SKM-1 (cell line): ENCODE measurements at regions not wholly inside any gene's neighbourhood (a gene's known extent, or its start where the extent isn't known, plus 50 kb on each side); places are given as distances from the start of the nearest gene placed in this dataset.

Experiments used
- DNase-seq: peaks from one replicate; lab custom pipeline; 2025; ENCODE audit not compliant: unreplicated experiment; lab: John Stamatoyannopoulos, UW

- no peak for DNase-seq
Observed at GRCh38 chr2:139354518-139354917, 574.3 kb upstream of the NXPH2 start.

DNA sequence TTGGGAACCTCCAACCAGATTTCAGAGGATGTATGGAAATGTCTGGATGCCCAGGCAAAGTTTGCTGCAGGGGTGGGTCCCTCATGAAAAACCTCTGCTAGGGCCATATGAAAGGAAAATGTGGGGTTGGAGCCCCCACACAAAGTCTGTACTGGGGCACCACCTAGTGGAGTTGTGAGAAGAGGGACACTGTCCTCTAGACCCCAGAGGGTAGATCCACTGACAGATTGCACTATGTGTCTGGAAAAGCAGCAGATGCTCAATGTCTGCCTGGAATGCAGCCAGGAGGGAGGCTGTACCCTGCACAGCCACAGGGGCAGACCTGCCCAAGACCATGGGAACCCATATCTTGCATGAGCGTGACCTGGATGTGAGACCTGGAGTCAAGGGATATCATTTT lies 573.7 kb upstream of the NXPH2 start:
- no peak for DNase-seq

DNA sequence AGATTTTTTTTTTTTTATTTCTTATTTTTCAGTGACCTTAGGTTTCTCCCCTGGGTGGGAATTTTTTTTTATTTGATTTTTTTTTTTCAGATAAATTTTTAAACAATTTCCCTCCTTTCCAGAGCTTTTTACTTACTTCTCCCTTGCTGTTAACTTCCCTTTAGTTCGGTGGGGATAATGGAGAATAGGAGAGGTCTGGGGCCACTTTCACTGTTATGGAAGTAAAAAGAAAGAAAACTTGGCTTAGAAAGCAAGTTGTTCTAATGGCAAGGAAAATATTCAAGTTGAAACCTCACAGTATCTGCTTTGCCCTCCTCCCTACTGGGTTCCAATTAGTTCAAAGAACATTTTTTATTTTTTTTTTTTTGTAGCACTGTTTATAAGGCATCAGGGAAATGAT lies 537.1 kb upstream of the NXPH2 start:
- no peak for DNase-seq

DNA sequence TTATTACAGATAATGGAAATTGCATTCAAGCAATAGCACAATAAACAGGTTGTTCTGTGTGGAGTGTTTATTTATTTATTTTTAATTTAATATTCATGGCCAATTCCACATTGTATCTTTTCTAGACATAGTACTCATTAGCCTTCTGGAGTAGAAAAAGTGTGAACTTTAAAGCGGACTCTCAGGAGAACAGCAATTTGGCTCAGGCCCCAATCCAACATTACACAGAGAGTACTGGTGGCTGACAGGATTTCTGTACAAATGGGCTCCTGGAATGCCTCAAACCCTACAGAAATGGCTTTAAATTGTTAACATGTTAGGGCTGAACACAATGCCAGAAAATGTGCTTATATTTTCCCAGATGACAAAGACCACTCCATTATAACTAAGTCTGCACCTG lies 533.9 kb upstream of the NXPH2 start:
- DNase-seq = no peak

GRCh38 chr2:139296672-139297209 lies 516.6 kb upstream of the NXPH2 start:
- no peak for DNase-seq

DNA sequence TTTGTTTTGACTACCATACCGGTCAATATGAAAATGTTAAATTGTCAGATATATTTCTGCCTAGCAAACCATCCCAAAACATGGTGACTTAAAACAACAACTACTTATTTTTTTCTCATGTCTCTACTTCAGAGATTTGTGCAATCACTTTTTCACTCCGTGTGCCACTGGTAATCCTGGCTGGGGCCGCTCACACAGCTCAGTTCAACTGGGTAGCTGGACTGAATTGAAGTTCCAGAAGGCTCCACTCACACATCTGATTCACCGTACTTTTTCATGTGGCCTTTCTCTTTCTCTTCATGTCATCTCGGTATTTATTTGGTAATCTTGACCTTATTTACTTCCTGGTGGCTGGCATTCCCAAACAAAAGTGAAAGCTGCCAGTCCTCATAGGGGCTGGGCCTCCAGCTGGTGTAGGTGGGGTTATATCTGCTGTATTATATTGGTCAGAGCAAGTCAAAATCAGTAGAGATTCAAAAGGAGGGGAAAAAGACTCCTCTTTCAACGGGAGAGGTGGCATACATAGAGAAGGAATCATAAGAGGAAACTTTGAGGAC lies 513.9 kb upstream of the NXPH2 start:
- DNase-seq = no peak

- no peak for DNase-seq
Observed at GRCh38 chr2:139281124-139281523, 500.9 kb upstream of the NXPH2 start.

DNA sequence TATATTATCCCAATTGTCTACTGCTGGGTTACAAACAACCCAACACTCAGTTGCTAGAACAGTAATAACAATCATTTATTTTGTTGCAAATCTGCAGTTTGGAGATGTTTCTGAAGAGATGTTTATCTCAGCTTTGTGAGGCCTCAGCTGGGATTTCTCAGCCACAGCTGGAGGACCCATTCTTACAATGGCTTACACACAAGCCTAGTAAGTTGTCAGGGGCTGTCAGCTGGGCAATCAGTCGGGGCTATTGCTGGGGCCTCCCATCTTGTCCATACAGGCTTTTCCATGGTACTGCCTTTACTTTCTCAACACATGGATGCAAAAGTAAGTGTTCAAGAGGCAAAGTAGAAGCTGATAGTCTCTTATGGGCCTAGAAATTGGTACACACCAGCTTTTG lies 491.7 kb upstream of the NXPH2 start:
- DNase-seq = no peak

- no peak for DNase-seq
Observed at GRCh38 chr2:139271149-139271548, 491.0 kb upstream of the NXPH2 start.

DNA sequence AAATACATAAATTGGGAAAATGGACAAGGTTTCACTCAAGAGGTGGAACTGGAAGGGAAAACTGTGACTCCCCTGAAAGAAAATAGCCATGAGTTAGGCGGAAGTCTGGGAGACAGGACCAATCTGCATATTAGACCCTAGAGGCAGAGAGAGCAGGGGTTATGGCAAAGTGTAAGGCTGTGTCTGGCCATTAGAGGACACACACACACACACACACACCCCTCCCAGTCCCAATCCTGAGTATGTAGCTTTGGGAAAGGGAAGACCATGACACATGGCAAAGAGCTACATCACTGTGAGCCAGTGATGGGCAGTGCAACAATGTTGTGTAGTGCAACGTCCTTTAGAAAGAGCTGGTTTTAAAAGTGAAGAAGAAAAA lies 479.9 kb upstream of the NXPH2 start:
- DNase-seq = no peak

DNA sequence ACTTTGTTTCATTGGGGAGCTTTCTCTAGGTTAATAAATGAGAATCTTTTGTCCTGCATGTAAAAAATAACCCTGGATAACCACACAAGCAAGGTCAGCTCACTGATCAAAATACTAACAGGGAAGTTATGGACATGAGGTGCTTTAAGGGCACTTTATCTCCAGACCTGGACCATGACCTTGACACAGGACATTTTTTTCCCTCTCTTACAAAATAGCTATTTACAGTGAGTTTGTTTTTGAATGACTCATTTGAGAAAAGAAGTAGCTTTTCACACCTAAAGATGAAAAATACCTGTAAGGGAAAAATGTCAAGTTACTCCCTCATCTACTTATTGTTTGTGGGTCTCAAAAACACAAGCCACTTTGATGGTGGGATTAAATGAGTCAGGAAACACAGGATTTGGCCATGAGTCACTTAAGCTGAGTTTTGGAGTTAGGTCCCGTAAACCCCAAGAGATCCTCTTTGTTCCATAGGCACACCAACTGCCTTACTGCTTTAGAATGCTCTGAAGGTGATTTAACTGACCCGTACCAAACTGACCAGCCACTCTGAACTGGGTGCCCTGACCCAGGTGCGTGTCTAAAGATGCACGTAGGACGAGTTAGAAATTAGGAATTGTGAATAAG lies 479.3 kb upstream of the NXPH2 start:
- DNase-seq = no peak

GRCh38 chr2:139241286-139241685 lies 461.1 kb upstream of the NXPH2 start:
- no peak for DNase-seq

DNA sequence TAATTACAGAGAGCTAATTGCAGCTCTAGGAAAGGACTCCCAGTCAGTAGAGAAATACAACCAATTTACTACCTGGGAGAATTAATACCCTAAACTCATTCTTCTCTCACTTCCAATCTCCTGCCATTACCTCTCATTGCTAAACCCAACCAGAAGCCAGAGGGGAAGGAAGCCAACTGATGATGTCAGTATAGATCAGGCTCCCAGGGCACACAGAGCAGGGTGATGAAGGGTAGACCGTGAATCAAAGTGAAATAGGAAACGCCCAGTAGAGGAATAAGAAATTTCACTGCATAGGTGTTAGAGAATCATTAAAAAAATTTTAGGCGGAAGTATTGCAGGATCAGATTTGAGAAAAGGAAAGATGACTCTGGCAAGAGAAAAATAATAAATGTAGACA lies 456.8 kb upstream of the NXPH2 start:
- no peak for DNase-seq

DNA sequence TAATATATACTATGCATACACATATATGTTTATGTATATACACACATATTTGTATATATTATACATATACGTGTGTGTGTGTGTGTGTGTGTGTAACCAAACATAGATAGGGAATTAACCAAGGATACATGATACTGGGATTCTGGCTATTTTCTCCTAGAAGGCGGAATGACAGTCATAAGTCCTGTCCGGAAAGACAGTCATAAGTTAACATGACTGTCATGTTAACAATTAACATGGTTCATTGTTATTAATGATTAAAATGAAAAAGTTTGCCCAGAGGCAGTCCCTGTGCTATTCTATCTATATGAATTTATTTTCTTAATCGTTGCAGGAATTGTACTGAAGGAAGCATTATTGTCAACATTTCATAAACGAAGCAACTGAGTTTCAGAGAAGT lies 450.7 kb upstream of the NXPH2 start:
- no peak for DNase-seq

DNA sequence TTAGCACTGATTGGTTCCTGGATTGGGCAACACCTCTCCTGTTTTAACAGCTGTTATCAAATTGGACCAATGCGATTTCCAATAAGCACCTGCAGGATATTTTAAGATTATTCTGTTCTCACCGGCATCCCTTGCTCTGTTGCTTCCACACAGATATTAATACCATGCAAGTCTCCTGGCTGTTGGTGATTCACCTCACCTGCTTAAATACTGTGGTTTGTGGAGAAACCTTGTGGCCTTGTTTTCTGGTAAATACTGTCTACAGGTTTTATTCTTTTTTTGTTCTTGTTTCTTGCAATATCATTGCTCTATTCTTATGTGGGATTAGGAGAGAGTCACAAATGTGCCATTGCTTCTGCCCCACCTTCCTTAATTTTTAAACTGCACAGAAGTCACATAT lies 448.1 kb upstream of the NXPH2 start:
- no peak for DNase-seq

DNA sequence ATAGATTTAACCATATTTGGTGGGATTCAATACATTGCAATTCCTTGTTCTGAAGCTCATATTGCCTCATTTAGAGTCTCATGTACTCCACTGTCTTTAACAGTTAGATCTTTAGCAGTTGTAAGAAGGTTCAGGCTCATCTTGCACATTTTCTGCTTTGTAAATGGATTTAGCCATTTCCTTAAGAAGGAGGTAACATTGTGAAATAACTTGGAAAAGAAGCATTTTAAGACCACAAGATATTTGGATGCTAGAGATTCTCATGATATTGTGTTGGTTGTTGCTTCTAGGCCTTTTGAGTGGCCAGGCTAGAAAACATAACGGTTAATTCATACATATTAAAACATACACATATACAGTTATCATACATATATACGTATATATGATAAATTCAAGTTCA lies 445.8 kb upstream of the NXPH2 start:
- DNase-seq = no peak

GRCh38 chr2:139218181-139218580 lies 438.0 kb upstream of the NXPH2 start:
- no peak for DNase-seq

GRCh38 chr2:139217641-139218040 lies 437.5 kb upstream of the NXPH2 start:
- no peak for DNase-seq

GRCh38 chr2:139216435-139216834 lies 436.2 kb upstream of the NXPH2 start:
- DNase-seq = no peak

DNA sequence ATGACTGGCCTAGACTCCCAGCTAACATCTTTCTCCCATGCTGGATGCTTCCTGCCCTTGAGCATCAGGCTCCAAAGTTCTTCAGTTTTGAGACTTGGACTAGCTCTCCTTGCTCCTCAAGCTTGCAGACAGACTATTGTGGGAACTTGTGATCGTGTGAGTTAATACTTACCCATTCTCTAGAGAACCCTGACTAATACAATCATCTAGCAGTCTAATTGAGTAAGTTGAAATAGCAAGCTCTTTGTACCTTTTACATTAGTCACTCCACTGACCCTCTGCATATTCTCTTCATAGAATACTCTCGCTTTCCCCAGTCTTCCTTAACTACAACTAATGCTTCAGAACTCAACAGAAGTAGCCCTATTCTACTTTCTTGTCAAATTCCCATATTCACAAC lies 434.6 kb upstream of the NXPH2 start:
- no peak for DNase-seq

DNA sequence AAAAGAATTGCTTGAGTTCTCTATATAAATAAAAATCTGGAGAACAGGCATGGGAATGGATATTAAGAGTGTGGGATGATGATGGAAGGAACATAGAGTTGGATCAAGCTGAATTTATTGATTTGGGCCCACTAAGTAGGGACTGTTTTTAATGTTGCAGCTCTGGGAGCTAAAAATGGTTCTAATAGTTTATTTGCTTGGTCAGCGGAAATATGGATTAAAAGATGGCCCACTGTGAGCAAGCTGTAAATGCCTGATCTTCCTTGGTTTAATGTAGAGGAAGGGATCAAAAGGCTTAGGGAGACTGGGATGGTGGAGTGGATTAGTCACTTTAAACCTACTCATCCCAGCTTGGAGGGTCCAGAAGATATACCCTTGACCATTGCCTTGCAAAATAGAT lies 429.4 kb upstream of the NXPH2 start:
- no peak for DNase-seq

DNA sequence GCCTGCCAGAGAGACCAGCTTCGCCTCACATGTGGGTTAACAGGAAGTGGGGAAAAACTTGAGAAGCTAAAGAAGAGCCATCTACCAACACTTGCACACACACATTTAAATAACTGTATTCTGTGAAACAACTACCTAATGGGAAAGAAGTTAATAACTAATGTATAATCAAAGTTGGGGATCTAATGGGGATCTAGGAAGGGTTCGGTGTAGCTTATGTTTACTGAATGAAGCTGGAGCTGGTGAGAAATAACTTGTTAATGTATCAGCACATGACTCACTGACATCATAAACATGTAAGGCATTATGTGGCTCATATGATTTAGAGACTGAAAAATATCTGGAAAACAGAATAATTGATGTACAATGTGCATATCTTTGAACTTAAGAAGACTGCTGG lies 421.3 kb upstream of the NXPH2 start:
- no peak for DNase-seq

GRCh38 chr2:139196754-139197153 lies 416.6 kb upstream of the NXPH2 start:
- DNase-seq = no peak
